CD14-positive monocyte (primary cell): ENCODE measurements at regions not wholly inside any gene's neighbourhood (a gene's known extent, or its start where the extent isn't known, plus 50 kb on each side); places are given as distances from the start of the nearest gene placed in this dataset.

Experiments used
- DNase-seq, 3 donors: peaks; one replicate each; pipeline ENCODE4 v3.0.0-alpha.2; 2011 to 2022
- H2AFZ ChIP-seq: 2 replicates; pipeline ENCODE4 v1.6.0; 2012; ENCODE audit warnings: mild to moderate bottlenecking, low read depth, low read length, inconsistent platforms; ENCODE audit not compliant: insufficient read depth, poor library complexity, severe bottlenecking
- H3K27ac ChIP-seq, 2 donors: 1 replicate in 1 of 2; 2 replicates in 1 of 2; pipeline ENCODE4 v1.5.1; 2012 to 2013; ENCODE audit warnings: low read length in 2 of 2, control low read depth in 1 of 2, inconsistent platforms in 1 of 2, low read depth in 1 of 2, mild to moderate bottlenecking in 1 of 2
- H3K27me3 ChIP-seq, 2 donors: one replicate each; pipeline versions ENCODE4 v1.6.0 to v1.6.1; 2011 to 2013; ENCODE audit warnings: low read length in 2 of 2; ENCODE audit not compliant: control insufficient read depth in 2 of 2, insufficient read depth in 2 of 2
- H3K36me3 ChIP-seq, 2 donors: replicated peaks in 1 of 2; 1 replicate in 1 of 2; 2 replicates in 1 of 2; pipeline versions ENCODE4 v1.5.1 to v1.6.1; 2012 to 2013; ENCODE audit warnings: low read length in 2 of 2, control low read depth in 1 of 2, inconsistent platforms in 1 of 2, mild to moderate bottlenecking in 1 of 2; ENCODE audit not compliant: insufficient read depth in 2 of 2, control insufficient read depth in 1 of 2
- H3K4me1 ChIP-seq, 2 donors: 1 replicate in 1 of 2; 2 replicates in 1 of 2; pipeline versions ENCODE4 v1.5.1 to v1.6.1; 2012 to 2013; ENCODE audit warnings: low read length in 2 of 2, control low read depth in 1 of 2, inconsistent platforms in 1 of 2, mild to moderate bottlenecking in 1 of 2, moderate library complexity in 1 of 2; ENCODE audit not compliant: insufficient read depth in 2 of 2, control insufficient read depth in 1 of 2
- H3K4me2 ChIP-seq: replicated peaks from 2 replicates; pipeline ENCODE3; 2012; ENCODE audit warnings: low read length, moderate library complexity, mild to moderate bottlenecking; ENCODE audit not compliant: poor library complexity, severe bottlenecking; ENCODE audit errors: extremely low read depth
- H3K4me3 ChIP-seq, 3 experiments: fragments of 200-600 bp in 1 of 3; sonication (generic) in 1 of 3; replicated peaks in 1 of 3; 1 replicate in 2 of 3; 2 replicates in 1 of 3; pipeline ENCODE4 v1.5.1; 2011 to 2013; ENCODE audit warnings: low read length in 3 of 3, mild to moderate bottlenecking in 3 of 3, control low read depth in 2 of 3, low read depth in 2 of 3, inconsistent platforms in 1 of 3, moderate library complexity in 1 of 3
- H3K79me2 ChIP-seq: 2 replicates; pipeline ENCODE4 v1.6.0; 2012; ENCODE audit warnings: mild to moderate bottlenecking, control low read depth, inconsistent platforms, low read length, moderate library complexity; ENCODE audit not compliant: insufficient read depth
- H3K9ac ChIP-seq: 2 replicates; pipeline ENCODE4 v1.6.0; 2017; ENCODE audit warnings: low read length, mild to moderate bottlenecking; ENCODE audit not compliant: insufficient read depth, poor library complexity, severe bottlenecking
- H3K9me3 ChIP-seq, 2 donors: replicated peaks in 1 of 2; 1 replicate in 1 of 2; 2 replicates in 1 of 2; pipeline versions ENCODE4 v1.5.1 to v1.6.1; 2012 to 2013; ENCODE audit warnings: low read length in 2 of 2, control low read depth in 1 of 2; ENCODE audit not compliant: control insufficient read depth in 1 of 2, insufficient read depth in 1 of 2
- H4K20me1 ChIP-seq: 2 replicates; pipeline ENCODE4 v1.6.0; 2012; ENCODE audit warnings: mild to moderate bottlenecking, low read length, control low read depth, moderate library complexity; ENCODE audit not compliant: insufficient read depth
- H3K27ac Mint-ChIP-seq, 7 donors: one replicate each; pipeline ENCODE4 v1.8.0; 2020; ENCODE audit warnings: mild to moderate bottlenecking in 7 of 7, mixed read lengths in 7 of 7, moderate library complexity in 6 of 7, inconsistent platforms in 2 of 7
- H3K27me3 Mint-ChIP-seq, 3 donors: one replicate each; pipeline ENCODE4 v1.8.0; 2021 to 2022; ENCODE audit warnings: low read depth in 3 of 3, mild to moderate bottlenecking in 3 of 3, mixed read lengths in 3 of 3, moderate library complexity in 3 of 3, inconsistent platforms in 1 of 3
- H3K36me3 Mint-ChIP-seq, 2 donors: one replicate each; pipeline ENCODE4 v1.8.0; 2020; ENCODE audit warnings: mixed read lengths in 2 of 2, inconsistent platforms in 1 of 2, mild to moderate bottlenecking in 1 of 2
- H3K4me1 Mint-ChIP-seq: one replicate; pipeline ENCODE4 v1.8.0; 2020; ENCODE audit warnings: mild to moderate bottlenecking, mixed read lengths
- H3K4me3 Mint-ChIP-seq, 2 donors: one replicate each; pipeline ENCODE4 v1.8.0; 2020; ENCODE audit warnings: mild to moderate bottlenecking in 2 of 2, mixed read lengths in 2 of 2, moderate library complexity in 1 of 2
- H3K9me3 Mint-ChIP-seq, 7 donors: one replicate each; pipeline ENCODE4 v1.8.0; 2020 to 2022; ENCODE audit warnings: mixed read lengths in 7 of 7, mild to moderate bottlenecking in 6 of 7, moderate library complexity in 6 of 7, inconsistent platforms in 2 of 7
- WGBS: methylation state at CpG from one replicate; pipeline ENCODE4 v1.1.5; 2013; ENCODE audit warnings: missing lambda C conversion rate; ENCODE audit not compliant: insufficient coverage; 5-methylcytosine and 5-hydroxymethylcytosine counted together
- intact Hi-C, 2 donors: fragments of 100-400 bp; cut with micrococcal nuclease; formaldehyde crosslinking; loops; one replicate each; pipeline versions ENCODE4 v1.15.0 to v1.15.1; 2023
- TF ChIP-seq, protein P1 (sequence below): fragments of 200-600 bp; IDR thresholded peaks from one replicate; pipeline ENCODE4 v1.8.0; 2022; ENCODE audit warnings: antibody characterized with exemption, mild to moderate bottlenecking

DNA sequence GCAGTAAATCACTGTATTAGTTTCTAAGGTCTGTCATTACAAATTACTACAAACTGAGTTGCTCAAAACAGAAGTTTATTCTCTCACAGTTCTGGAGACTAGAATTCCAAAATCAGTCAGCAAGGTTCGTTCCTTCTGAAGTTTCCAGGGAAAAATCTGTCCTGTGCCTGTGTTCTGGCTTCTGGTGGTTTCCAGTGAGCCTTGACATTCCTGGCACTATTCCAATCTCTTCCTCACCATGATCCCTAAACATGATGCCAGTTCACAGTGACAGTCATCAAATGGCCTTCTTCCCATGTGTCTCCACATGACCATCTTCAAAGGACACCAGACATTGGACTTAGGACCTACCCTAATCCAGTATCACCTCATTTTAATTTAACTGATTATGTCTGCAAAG is 351.4 kb downstream of the PLK2 start:
- H3K9me3 Mint-ChIP-seq, result peaks cover 0 to 17% (median 5%) of the 10 kb centered on the region in 7 donors
- no peak overlapping the region for H3K27ac ChIP-seq

DNA sequence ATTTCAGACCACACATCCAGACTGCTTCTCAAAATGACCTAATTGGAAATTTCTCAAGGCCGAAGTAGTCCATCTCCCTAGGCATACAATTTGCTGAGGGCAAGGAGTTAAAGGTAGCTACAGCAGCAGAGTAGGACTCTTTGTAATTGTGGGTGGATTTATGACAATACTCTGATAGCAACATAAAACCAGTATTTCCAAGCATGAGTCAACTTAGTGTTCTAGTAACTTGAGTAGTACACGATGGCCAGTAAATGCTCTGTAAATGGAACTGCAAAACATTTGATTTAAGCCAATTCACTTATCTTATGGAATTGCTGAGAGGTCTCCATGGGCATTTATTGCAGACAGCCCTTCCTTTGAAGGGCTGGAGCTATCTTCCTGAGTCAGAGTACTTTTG is 352.2 kb downstream of the PLK2 start:
- Histone ChIP-seq H3K4me2 (no peak overlapping the region), H2AFZ (no peak overlapping the region), H4K20me1 (no peaks in the 10 kb centered on the region), H3K27ac (no peak overlapping the region), H3K27me3 (no peaks in the 10 kb centered on the region), H3K4me3 (no peak overlapping the region), H3K79me2 (no peaks in the 10 kb centered on the region), H3K9ac (no peak overlapping the region), H3K4me1 (no peaks in the 10 kb centered on the region), H3K36me3 (no peaks in the 10 kb centered on the region), H3K9me3 (peaks cover 0 to 2% of the 10 kb centered on the region in 2 donors)
- Mint-ChIP-seq H3K27ac (no peak overlapping the region), H3K9me3 (peaks cover 0 to 19% (median 6%) of the 10 kb centered on the region in 7 donors), H3K36me3 (no peaks in the 10 kb centered on the region), H3K4me3 (no peak overlapping the region), H3K27me3 (peaks cover 0 to 2% (median 2%) of the 10 kb centered on the region in 3 donors), H3K4me1 (no peaks in the 10 kb centered on the region)
- no CpG with 5 or more reads among the region's 2 CpGs for WGBS
- TF ChIP-seq, protein P1, sequence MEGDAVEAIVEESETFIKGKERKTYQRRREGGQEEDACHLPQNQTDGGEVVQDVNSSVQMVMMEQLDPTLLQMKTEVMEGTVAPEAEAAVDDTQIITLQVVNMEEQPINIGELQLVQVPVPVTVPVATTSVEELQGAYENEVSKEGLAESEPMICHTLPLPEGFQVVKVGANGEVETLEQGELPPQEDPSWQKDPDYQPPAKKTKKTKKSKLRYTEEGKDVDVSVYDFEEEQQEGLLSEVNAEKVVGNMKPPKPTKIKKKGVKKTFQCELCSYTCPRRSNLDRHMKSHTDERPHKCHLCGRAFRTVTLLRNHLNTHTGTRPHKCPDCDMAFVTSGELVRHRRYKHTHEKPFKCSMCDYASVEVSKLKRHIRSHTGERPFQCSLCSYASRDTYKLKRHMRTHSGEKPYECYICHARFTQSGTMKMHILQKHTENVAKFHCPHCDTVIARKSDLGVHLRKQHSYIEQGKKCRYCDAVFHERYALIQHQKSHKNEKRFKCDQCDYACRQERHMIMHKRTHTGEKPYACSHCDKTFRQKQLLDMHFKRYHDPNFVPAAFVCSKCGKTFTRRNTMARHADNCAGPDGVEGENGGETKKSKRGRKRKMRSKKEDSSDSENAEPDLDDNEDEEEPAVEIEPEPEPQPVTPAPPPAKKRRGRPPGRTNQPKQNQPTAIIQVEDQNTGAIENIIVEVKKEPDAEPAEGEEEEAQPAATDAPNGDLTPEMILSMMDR, result no peak
- intact Hi-C loops, result no loop called here
- no peak for DNase-seq

More for the DNA sequence above, 351.4 kb downstream of the PLK2 start:
- Histone ChIP-seq H3K9ac (no peak overlapping the region), H2AFZ (no peak overlapping the region), H3K9me3 (peaks cover 0 to 2% of the 10 kb centered on the region in 2 donors), H3K4me1 (no peaks in the 10 kb centered on the region), H3K4me2 (no peak overlapping the region), H3K36me3 (no peaks in the 10 kb centered on the region), H4K20me1 (no peaks in the 10 kb centered on the region), H3K27me3 (no peaks in the 10 kb centered on the region), H3K4me3 (no peak overlapping the region), H3K79me2 (no peaks in the 10 kb centered on the region)
- Mint-ChIP-seq H3K27ac (no peak overlapping the region), H3K4me3 (no peak overlapping the region), H3K36me3 (no peaks in the 10 kb centered on the region), H3K27me3 (peaks cover 0 to 2% (median 2%) of the 10 kb centered on the region in 3 donors), H3K4me1 (no peaks in the 10 kb centered on the region)
- WGBS, result 83% methylated on average over 1 of the region's 1 CpG
- intact Hi-C loops, result no loop called here
- TF ChIP-seq, protein P1, result no peak
- no peak for DNase-seq
